ENCODE measurements at regions not wholly inside any gene's neighbourhood (a gene's known extent, or its start where the extent isn't known, plus 50 kb on each side); places are given as distances from the start of the nearest gene placed in this dataset.

DNA sequence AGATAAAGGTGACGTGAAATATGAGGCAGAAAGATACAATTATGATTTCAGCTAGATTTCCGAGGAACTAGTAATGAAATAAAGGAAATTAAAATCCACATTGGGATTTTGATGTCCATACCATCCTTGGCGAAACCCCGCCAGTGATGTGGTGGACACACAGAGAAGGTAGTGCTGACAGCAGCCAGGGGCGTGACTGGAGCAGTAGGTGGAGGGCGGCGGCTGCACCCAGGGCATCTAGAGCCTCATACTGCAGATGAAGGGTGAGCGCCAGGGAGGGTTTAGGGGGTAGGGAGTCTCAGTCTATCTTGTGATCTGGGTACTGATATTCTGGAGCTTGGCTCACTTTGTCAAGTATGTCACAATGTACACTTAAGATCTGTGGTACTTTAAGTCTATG is 855.5 kb upstream of the POM121L12 start:
- TF ChIP-seq ZBTB1 (tag by site-specific recombination; IDR thresholded peaks at IDR 0.05) (no peak), KLF10 (tag by site-specific recombination; IDR thresholded peaks at IDR 0.05) (no peak), ZNF311 (tag by site-specific recombination; IDR thresholded peaks at IDR 0.05; ENCODE audit: borderline replicate concordance) (no peak), ZNF626 (tag by site-specific recombination; IDR thresholded peaks at IDR 0.05) (no peak), ZNF398 (tag by site-specific recombination; IDR thresholded peaks at IDR 0.05) (no peak), SP2 (tag by site-specific recombination; IDR thresholded peaks at IDR 0.05) (no peak), ZNF324 (tag by site-specific recombination; IDR thresholded peaks at IDR 0.05) (no peak), ZNF24 (tag by site-specific recombination; IDR thresholded peaks at IDR 0.05) (no peak), ZNF404 (tag by site-specific recombination; IDR thresholded peaks at IDR 0.05) (no peak), ZBTB48 (tag by site-specific recombination; IDR thresholded peaks at IDR 0.05) (no peak)
- TF ChIP-seq, protein P1, sequence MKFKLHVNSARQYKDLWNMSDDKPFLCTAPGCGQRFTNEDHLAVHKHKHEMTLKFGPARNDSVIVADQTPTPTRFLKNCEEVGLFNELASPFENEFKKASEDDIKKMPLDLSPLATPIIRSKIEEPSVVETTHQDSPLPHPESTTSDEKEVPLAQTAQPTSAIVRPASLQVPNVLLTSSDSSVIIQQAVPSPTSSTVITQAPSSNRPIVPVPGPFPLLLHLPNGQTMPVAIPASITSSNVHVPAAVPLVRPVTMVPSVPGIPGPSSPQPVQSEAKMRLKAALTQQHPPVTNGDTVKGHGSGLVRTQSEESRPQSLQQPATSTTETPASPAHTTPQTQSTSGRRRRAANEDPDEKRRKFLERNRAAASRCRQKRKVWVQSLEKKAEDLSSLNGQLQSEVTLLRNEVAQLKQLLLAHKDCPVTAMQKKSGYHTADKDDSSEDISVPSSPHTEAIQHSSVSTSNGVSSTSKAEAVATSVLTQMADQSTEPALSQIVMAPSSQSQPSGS (tag by site-specific recombination; IDR thresholded peaks at IDR 0.05; ENCODE audit: low read depth), result no peak
- TF ChIP-seq, protein P2, sequence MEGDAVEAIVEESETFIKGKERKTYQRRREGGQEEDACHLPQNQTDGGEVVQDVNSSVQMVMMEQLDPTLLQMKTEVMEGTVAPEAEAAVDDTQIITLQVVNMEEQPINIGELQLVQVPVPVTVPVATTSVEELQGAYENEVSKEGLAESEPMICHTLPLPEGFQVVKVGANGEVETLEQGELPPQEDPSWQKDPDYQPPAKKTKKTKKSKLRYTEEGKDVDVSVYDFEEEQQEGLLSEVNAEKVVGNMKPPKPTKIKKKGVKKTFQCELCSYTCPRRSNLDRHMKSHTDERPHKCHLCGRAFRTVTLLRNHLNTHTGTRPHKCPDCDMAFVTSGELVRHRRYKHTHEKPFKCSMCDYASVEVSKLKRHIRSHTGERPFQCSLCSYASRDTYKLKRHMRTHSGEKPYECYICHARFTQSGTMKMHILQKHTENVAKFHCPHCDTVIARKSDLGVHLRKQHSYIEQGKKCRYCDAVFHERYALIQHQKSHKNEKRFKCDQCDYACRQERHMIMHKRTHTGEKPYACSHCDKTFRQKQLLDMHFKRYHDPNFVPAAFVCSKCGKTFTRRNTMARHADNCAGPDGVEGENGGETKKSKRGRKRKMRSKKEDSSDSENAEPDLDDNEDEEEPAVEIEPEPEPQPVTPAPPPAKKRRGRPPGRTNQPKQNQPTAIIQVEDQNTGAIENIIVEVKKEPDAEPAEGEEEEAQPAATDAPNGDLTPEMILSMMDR (tag by site-specific recombination; IDR thresholded peaks at IDR 0.05), result no peak
- TF ChIP-seq, protein P3, sequence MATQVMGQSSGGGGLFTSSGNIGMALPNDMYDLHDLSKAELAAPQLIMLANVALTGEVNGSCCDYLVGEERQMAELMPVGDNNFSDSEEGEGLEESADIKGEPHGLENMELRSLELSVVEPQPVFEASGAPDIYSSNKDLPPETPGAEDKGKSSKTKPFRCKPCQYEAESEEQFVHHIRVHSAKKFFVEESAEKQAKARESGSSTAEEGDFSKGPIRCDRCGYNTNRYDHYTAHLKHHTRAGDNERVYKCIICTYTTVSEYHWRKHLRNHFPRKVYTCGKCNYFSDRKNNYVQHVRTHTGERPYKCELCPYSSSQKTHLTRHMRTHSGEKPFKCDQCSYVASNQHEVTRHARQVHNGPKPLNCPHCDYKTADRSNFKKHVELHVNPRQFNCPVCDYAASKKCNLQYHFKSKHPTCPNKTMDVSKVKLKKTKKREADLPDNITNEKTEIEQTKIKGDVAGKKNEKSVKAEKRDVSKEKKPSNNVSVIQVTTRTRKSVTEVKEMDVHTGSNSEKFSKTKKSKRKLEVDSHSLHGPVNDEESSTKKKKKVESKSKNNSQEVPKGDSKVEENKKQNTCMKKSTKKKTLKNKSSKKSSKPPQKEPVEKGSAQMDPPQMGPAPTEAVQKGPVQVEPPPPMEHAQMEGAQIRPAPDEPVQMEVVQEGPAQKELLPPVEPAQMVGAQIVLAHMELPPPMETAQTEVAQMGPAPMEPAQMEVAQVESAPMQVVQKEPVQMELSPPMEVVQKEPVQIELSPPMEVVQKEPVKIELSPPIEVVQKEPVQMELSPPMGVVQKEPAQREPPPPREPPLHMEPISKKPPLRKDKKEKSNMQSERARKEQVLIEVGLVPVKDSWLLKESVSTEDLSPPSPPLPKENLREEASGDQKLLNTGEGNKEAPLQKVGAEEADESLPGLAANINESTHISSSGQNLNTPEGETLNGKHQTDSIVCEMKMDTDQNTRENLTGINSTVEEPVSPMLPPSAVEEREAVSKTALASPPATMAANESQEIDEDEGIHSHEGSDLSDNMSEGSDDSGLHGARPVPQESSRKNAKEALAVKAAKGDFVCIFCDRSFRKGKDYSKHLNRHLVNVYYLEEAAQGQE (tag by site-specific recombination; IDR thresholded peaks at IDR 0.05), result no peak
- TF ChIP-seq, protein P4, sequence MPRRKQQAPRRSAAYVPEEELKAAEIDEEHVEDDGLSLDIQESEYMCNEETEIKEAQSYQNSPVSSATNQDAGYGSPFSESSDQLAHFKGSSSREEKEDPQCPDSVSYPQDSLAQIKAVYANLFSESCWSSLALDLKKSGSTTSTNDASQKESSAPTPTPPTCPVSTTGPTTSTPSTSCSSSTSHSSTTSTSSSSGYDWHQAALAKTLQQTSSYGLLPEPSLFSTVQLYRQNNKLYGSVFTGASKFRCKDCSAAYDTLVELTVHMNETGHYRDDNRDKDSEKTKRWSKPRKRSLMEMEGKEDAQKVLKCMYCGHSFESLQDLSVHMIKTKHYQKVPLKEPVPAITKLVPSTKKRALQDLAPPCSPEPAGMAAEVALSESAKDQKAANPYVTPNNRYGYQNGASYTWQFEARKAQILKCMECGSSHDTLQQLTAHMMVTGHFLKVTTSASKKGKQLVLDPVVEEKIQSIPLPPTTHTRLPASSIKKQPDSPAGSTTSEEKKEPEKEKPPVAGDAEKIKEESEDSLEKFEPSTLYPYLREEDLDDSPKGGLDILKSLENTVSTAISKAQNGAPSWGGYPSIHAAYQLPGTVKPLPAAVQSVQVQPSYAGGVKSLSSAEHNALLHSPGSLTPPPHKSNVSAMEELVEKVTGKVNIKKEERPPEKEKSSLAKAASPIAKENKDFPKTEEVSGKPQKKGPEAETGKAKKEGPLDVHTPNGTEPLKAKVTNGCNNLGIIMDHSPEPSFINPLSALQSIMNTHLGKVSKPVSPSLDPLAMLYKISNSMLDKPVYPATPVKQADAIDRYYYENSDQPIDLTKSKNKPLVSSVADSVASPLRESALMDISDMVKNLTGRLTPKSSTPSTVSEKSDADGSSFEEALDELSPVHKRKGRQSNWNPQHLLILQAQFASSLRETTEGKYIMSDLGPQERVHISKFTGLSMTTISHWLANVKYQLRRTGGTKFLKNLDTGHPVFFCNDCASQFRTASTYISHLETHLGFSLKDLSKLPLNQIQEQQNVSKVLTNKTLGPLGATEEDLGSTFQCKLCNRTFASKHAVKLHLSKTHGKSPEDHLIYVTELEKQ (tag by site-specific recombination; IDR thresholded peaks at IDR 0.05; ENCODE audit: borderline replicate concordance), result no peak

All from HEK293 (cell line).